ENCODE measurements at regions not wholly inside any gene's neighbourhood (a gene's known extent, or its start where the extent isn't known, plus 50 kb on each side); places are given as distances from the start of the nearest gene placed in this dataset.

DNA sequence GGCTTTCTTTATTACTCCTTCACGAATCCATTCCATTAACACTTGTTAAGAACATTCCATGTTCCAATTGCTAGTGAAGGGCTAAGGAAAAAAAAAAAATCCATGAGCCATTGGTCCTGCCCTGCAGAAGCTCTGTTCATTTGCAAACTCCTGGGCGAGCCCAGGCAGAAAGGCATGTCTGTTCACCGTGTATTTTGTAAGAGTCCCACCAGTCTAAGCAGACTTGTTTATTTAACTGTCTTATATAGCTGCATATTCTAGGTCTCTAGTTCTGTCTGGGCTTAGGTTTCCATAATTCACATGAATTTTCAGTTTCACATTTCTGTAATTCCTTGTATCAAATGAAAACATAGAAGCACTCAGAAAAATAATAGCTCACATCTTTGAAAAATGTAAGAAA, 97.4 kb upstream of the POU2AF2 start:
- DNase-seq, result no peak

DNA sequence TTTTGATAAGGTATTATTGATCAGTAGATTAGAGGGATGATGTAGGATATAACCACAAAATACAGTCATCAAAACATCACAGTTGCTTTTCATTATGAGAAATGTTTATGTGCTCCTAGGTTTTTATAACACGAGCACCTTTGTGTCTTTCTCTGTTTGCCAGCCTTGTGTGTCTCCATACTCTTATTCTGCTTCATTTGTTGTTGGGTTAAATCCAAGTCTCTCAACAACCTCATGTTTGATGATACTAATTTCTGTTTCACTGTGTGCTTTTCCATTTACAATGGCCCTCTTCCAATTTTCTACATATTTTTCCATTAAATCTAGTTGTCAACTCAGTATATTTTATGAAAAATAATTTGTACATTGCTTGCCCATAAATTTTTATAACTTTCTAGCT, 107.7 kb upstream of the POU2AF2 start:
- DNase-seq, result no peak

DNA sequence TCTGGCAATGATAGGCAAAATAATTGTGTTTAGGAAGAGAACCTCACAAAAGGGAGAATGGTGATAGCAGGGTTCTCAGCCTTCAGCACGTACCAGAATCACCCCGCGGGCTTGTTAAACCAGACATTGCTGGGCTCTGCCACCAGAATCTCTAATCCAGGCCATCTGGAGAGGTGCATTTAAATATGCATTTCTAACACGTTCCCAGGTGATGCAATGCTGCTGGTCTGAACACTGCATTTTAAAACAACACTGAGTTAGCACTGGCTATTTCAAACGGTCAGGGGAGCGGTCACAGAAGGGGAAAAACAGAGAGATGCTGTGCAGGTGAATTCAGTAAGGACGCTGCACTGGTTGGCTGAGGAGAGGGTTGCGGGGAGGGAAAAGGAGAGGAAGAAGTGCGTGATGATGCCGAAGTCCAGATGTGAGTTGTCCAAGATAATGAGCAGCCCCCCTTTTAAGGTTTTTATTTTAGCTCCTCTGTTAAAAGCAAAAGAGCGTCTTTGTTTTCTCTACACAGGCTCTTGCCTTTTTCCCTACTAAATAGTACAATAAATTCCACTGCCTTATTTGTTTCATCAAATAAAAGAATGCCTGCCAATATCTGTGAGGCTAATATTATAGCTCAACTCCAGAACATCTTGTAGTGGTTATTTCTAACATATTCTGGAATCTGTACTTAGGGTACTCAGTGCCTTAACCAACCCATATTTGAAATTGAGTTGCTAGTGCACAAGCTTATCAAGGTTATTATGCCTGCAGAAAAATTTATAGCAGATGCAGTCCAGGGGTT, 109.6 kb upstream of the POU2AF2 start:
- DNase-seq, result no peak

DNA sequence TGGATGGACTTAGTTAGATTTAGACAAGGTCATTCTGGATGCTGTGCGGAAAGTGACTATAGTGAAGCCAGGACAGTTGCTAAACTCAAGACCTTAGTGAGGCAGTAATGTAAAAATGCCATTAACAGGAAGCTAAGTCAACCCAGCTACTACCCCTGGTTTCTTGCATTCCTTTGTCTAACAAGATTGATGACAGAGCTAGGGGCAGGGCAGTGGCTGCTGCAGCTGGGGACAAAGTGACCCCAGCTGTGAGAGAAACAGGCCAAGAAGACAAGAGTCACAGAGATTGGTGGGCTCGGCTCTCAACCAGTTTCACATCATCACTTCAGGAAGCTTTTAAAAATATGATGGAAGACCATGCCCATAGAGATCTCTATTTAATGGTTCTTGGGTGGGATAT, 110.4 kb upstream of the POU2AF2 start:
- DNase-seq, result no peak

DNA sequence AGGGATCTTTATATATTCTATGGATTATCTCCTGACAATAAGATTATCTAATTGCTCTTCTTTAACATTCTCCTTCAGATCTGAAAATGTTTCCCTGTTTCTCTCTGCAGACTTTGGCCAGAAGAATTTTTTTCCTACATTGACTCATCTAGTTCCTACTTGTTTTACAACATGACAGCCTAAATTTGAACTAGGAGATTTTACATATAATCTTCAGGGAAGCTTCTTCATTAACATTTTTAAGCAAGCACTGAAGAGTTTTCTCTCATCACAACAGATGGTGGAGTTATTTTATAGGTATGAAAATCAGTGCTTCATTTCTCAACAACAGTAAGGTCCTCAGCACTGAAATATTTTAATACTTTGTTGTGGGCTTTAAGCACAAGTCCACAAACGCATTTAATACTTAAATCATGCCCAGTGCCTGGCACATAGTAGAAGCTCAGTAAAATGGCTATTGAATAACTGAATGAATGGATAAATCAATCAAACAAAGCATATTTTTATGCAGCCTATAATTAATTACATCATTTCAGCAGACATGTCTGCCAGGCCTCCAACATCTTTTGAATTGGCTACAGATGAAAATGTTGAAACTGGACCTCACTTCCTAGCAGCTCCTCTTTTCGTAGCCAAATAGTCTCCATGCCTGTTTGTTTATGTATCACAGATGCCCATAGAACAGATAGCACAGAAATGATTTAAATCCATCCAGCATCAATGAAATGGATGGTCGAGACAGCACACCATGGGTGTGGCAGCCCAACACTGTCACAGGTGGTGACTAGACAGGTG, 117.3 kb upstream of the POU2AF2 start:
- DNase-seq, result no peak

DNA sequence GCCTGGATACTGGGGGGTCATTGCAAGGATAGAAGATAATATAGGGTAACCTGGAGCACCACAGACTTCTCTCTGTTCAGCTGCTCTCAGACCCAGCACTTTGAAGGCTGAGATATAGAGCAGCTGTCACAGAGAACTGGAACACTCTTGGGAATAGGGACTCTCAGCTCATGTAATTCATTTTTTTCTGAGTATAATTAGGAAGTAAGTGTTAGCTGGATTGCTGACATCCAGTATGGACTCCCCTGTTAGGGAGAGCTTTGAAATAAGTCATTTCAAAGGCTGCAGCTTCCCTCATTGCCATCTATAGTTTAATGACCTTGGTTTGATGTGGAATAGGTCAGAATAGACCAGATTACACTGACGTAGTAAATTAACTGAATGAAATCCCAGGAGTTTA, 120.8 kb upstream of the POU2AF2 start:
- DNase-seq, result no peak

DNA sequence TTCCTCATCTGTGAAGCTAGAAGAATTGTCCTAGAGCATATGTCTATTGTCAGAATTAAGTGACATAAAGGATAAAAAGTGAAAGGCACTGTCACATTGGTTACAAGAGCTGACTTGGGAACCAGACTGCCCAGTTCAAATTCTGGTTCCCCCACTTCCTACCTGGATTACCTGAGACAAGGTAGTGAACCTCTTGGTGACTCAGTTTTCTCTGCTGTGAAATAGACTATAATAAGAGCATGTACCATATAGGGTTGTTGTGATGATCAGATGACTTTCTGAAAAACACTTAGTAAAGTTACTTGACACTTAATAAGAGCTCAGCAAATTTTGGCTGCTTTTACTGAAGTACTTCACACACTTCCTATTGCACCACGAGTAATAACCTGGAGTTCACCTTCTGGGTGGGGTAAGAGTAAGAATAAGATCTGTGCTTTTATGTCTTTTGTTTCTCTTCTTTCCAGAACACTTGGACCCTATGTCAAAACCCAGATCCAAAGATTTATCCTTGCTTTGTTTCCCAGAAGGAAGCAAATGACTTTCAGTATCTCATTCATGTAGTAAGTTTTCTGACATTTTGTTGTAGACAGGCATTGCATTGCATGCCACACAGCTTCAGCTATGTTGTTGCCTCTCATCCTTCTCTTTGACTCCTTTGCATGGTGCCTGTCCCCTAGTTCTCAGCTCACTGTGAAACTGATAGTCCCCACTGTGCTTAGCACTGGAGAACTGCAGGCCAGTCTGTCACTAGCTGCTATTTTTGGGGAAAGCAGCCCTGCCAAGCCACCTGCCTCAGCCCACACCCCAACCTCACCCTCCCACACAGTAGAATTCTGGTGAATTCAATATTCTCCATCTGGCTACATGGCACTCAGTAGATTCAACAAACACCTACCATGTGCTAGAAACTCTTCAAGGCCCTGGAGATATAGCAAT, 121.8 kb upstream of the POU2AF2 start:
- no peak for DNase-seq

DNA sequence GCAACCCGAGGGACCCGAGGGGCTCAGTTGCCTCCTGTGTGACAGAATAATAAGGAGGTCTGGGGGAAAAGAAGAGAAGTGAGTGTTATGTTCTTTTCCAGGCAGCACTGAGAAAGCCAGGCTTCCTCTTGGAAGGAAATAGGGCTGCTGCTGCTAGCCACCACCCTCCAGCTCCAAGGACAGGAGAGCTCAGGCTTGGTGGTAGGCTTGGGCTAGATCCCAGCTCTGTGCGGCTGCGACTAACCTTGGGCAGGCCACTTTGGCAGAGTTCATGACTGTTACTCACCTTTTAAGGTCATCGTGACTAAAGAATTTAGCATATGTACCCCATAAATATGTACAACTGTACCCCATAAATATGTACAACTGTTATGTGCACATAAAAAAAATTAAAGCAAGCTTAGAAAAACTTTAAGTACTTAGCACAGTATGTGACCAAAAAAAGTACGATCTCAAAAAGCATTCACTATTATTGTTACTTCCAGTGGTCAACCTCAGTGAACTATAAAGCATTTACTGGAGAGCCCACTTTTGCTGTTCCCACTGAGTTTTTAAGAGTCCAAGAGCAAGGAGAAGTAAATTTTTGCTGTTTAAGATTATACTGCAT, 124.7 kb upstream of the POU2AF2 start:
- no peak for DNase-seq

DNA sequence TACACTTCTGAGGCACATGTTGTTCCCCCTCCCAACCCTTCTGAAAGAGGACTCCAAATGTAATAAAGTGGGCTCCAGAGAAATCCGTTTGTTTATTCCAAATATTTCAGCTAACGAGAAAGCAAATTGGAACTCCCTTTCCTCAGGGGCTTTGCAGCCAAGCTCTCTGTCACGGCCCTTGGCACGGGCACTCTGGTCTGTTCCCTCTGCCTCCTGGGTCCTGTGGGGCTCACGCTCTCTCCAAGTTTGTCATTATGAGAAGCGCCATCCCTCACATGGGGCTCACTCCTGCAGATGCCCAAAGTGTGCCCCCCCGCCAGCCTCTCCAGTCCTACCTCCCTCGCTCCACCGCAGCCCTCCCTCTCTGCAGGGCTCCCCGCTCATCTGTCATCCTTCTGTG, 125.4 kb upstream of the POU2AF2 start:
- no peak for DNase-seq

DNA sequence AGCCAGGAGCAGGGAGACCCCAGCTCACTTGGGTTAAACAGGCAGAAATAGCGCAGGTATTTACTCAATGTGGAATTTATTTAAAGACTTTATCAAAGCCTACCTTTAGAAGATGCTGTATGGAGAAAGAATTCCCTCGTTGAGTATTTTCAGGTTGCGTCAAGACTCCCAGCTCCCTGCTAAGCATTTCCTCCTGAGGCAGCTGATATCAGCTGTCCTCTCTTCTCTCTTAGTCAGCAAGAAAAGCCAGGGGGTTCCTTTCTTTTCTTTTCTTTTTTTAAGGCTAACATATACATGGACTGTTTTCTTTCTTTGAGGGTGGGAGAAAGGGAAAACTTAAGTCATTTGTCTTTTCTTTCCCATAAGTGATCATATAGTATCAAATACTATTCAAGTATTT, 125.8 kb upstream of the POU2AF2 start:
- no peak for DNase-seq

DNA sequence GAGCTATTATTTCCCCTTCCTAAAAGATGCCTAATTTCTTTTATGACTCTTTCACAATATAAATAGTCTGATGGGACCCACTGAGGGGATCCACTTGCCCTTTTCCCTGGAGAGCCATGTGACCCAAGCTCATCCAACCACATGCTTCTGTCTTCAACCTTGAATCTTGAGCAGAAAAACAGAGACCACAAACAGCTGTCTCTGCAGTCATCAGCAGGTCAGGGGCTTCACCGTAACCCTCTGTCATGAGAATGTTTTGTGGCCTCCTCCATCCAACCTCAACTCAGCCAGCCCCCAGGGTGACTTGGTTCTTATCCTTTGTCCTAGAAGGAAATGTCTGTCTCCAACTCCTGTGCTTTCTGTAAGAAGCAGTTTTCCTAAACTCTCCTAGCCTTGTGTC, 129.6 kb upstream of the POU2AF2 start:
- no peak for DNase-seq

DNA sequence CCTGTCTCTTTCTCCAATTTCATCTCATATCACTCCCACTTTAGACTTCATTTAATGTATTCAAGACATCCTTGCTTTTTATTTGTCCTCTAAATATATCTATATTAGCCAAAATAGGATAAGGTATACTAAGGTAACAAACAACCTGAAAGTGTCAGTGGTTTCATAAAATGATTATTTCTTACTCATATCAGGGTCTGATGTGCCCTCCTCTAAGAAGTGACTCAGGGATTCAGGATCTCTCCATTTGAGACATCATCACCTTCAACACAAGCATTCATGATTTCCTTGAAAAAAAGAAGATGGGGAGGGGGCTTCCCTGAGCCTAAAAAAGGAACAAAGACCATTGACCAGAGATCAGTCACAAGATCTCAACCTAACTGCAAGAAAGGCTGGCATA, 131.4 kb upstream of the POU2AF2 start:
- DNase-seq, result no peak

DNA sequence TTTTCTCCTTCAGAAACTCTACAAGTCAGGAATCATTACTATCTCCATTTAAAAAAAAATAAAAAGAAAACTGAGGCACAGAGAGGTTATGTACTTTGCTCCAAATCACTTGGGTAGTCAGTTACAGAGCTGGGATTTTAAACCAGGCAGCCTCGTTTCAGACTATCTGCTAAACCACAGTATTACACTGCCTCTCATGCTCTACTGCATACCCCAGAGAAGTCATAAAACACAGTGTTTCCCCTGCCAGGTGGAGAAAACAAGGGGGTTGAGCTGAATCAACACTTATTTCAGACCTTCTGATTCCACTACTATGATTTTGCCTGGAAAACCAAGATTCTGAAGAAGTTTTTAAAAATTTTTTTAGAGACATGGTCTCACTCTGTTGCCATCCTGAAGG, 132.9 kb upstream of the POU2AF2 start:
- no peak for DNase-seq

DNA sequence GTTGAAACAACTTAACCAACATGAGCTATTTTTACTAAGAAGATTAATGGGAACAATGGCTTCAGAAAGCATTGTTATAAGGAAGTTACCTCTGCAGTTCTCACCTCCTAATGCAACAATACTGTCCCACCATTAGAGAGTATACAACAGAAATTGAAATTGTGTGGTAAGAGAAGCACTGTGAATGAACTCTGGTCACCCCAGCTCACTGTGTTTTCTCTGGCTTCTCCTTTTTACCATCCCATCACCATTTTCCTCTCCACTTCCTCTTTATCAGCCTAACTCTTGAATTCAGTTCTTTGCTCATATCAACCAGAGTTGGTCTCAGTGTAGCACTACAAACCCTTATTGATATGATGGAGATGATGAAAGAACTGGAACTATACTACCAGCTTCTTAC, 138.0 kb upstream of the POU2AF2 start:
- DNase-seq, result no peak

DNA sequence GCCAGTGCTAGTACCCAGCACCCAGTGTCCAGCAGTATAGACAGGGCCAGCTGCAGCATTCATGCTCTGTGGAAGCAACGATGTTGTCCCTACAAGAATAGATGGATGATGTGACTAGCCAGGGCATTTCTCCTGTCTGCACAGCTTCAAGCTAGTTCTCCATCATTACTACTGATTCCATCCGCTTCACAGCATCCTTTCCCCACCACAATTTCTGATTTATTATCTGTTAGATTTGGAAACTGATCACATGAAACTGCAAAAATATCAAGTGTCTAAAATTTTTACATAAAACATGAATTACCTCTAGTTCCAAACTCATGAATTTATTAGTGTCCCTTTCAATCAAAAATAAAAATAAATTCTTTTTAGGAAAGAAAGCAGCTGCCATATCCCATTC, 138.9 kb upstream of the POU2AF2 start:
- no peak for DNase-seq

DNA sequence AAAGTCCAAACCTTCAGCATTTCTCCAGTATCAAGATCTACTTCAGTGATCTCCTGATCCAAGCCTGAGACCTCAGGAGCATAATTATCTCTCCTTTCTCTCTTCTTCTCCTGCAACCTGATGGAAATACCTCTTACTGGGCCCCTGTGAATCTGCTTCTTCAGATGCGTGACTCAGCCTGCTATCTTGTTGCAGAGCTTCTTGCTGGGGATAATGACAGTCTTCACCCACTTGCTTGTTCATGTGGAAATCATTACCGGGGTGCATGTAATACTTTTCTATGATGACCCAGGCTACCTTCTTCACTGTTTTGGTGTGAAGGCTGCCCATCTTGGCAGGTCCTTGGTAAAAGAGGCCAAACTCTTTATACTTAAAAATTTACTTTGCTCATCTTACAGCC, 140.0 kb upstream of the POU2AF2 start:
- DNase-seq, result no peak

DNA sequence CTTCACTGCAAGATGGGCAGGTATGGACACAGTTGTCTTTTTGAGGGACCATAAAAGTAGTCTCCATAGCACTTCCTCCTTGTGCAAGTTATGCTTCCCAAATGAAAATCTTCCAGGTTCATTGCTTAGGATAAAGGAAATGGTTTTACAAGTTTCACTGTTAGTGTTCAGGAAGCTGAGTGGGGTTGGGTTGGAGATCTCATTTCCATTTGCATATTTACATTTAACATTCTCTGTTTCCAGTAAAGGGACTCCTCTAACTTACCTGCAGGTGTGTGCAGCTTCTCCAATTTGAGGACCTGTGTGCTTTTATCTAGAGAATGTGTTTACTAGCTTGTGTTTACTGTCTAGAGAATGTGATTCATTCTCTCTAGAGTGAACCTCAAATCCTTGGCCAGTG, 141.3 kb upstream of the POU2AF2 start:
- DNase-seq, result no peak

DNA sequence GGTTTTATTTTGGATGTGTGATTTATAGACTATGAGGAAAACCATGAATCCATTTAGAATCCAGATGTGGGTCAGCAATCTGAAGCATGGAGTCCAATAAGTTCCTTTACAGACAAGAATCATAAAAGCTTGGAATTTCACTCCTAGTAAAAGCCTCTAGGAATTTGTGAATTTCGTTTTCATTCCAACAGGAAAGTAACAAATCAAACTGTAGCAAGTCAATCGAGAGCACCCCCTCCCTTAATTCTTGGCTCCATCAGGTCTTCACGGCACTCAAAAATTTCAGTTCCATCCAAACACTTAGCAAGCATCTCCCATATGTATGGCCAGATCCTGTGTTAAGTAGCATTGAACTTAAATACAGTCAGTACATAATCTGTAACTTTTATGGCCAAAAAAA, 143.6 kb upstream of the POU2AF2 start:
- DNase-seq, result no peak

DNA sequence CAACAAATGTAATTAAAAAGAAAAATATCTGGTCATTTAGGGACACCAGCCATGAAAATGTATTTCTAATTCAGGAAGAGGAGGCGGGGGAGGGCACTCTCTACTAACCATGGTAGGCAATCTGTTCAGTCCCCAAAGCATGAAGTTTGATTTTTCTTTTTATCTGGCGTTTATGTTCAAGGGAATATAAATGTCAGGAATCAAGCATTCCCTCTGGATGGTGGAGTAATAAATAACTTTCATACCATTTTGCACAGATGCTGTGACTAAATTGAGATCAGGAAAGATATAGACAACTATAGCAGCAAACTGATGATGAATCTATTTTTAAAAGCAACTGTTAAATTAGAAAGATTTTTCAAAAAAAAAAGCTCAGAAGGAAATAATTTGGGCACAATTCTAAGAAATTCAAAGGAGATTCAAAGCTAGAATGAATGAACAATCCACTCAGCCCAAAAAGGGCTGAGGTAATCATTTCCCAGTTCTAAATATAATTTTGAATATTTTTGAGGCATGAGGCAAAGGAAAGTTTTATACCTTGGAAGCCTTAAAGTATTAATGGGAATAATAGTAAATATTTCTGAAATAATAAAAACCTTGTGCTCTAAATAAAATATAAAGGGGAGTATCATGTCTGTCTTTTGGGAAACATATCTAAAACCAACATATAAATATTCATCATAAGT, 146.4 kb upstream of the POU2AF2 start:
- no peak for DNase-seq

DNA sequence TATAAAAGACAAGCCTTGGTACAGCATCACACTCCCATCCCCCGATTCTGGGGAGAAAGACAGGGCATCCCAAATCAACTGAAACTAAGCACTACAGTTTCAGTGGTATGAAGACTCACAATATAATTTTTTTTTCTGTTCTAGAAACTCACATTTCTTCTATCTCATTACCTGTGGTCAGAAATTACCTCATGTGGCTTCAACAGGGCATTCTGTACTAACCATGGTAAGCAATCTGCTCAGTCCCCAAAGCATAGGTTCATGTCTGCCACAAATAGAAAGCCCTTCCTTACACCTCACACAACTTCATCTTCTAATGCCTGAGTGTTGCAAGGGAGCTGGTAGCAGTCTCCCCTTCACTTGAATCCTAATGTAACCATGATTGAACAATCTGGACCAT, 147.4 kb upstream of the POU2AF2 start:
- DNase-seq, result no peak

DNA sequence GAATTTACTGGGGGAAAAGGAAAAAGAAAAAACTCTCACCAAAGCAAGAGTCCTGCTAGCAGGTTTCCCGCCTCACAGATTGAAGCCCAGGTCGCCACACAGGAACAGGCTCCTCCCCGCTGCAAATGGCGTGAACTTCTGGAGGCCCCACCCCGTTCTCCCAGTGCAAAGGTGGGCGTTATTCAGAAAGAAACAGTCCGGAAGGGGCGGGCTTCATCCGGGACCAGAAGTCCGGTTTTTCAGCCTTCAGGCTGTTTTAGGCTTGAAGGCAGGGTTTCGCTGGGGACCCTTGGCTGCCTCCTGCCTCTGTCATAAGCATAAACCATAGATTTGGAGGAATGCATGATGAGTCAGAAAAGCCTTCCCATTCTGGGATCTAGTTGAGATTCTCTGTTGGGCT, 148.3 kb upstream of the POU2AF2 start:
- no peak for DNase-seq

DNA sequence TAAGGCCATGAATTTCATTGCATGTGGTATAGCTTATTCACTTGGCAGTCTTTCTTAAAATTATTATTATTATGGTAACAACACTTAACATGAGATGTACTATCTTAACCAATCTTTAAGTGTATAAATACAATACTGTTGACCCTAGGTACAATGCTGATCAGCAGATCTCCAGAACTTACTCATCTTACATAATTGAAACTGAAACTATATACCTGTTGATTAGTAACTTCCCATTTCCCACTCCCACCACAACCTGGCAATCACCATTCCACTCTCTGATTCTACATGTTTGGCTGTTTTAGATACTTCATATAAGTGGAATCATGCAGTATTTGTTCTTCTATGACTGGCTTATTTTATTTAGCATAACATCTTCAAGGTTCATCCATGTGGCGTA, 150.2 kb upstream of the POU2AF2 start:
- DNase-seq, result no peak
